SK-N-SH (cell line): ENCODE measurements at regions not wholly inside any gene's neighbourhood (a gene's known extent, or its start where the extent isn't known, plus 50 kb on each side); places are given as distances from the start of the nearest gene placed in this dataset.

ENCODE experiments used
- CTCF ChIA-PET: fragments of 300-600, 350-600 bp; formaldehyde crosslinking; extraction: SDS; loops from one replicate; lab custom pipeline; 2021; lab: Yijun Ruan, JAX
- POLR2A ChIA-PET: fragments of 350-600 bp; sonication (Branson Sonifier 250); formaldehyde crosslinking; extraction: SDS; loops from one replicate; lab custom pipeline; 2020; ENCODE audit warnings: antibody characterized with exemption, inconsistent platforms; lab: Yijun Ruan, JAX
- DNase-seq: peaks from one replicate; pipeline ENCODE4 v3.0.0; 2012
- H2AFZ ChIP-seq: fragments of 200-600 bp; sonication (generic); 2 replicates; pipeline ENCODE4 v1.8.1; 2016; ENCODE audit warnings: antibody characterized with exemption, mild to moderate bottlenecking, low read depth
- H3F3A ChIP-seq: fragments of 200-600 bp; sonication (generic); replicated peaks from 2 replicates; pipeline ENCODE3; 2016; ENCODE audit warnings: antibody characterized with exemption, mild to moderate bottlenecking; ENCODE audit not compliant: insufficient read depth
- H3K27ac ChIP-seq, 2 experiments: fragments of 200-500 bp in 1 of 2; fragments of 200-600 bp in 1 of 2; sonication (Bioruptor generic) in 1 of 2; sonication (generic), shearing (Covaris generic) in 1 of 2; 2 replicates each; pipeline versions ENCODE4 v1.5.1 to v1.6.1; 2014 to 2016; ENCODE audit warnings: low read depth in 2 of 2, inconsistent platforms in 1 of 2, low read length in 1 of 2, mild to moderate bottlenecking in 1 of 2, mixed read lengths in 1 of 2
- H3K27me3 ChIP-seq: fragments of 200-600 bp; sonication (generic), shearing (Covaris generic); 2 replicates; pipeline ENCODE4 v1.6.1; 2016; ENCODE audit warnings: mixed run types; ENCODE audit not compliant: insufficient read depth
- H3K36me3 ChIP-seq, 2 experiments: fragments of 200-500 bp in 1 of 2; fragments of 200-600 bp in 1 of 2; sonication (Bioruptor generic) in 1 of 2; sonication (generic) in 1 of 2; replicated peaks in 1 of 2; 2 replicates each; pipeline versions ENCODE3 to v1.5.1; 2014 to 2016; ENCODE audit warnings: low read length in 1 of 2, mild to moderate bottlenecking in 1 of 2; ENCODE audit not compliant: insufficient read depth in 2 of 2, control insufficient read depth in 1 of 2
- H3K4me1 ChIP-seq, 2 experiments: fragments of 200-500 bp in 1 of 2; fragments of 200-600 bp in 1 of 2; sonication (Bioruptor generic) in 1 of 2; sonication (generic), shearing (Covaris generic) in 1 of 2; 2 replicates each; pipeline versions ENCODE4 v1.5.1 to v1.6.1; 2014 to 2016; ENCODE audit warnings: low read depth in 1 of 2, low read length in 1 of 2, mixed run types in 1 of 2; ENCODE audit not compliant: insufficient read depth in 2 of 2, control insufficient read depth in 1 of 2
- H3K4me2 ChIP-seq: fragments of 200-600 bp; sonication (generic), shearing (Covaris generic); 2 replicates; pipeline ENCODE4 v1.6.1; 2017; ENCODE audit warnings: mixed run types
- H3K4me3 ChIP-seq, 2 experiments: fragments of 200-500 bp in 1 of 2; fragments of 200-600 bp in 1 of 2; sonication (Bioruptor generic) in 1 of 2; sonication (generic), shearing (Covaris generic) in 1 of 2; 2 replicates each; pipeline versions ENCODE4 v1.5.1 to v1.8.1; 2014 to 2016; ENCODE audit warnings: low read depth in 2 of 2, inconsistent platforms in 1 of 2, low read length in 1 of 2, mild to moderate bottlenecking in 1 of 2, mixed read lengths in 1 of 2, moderate library complexity in 1 of 2
- H3K79me2 ChIP-seq: fragments of 200-600 bp; sonication (generic); 2 replicates; pipeline ENCODE4 v1.8.1; 2017; ENCODE audit warnings: mild to moderate bottlenecking; ENCODE audit not compliant: insufficient read depth
- H3K9ac ChIP-seq: fragments of 200-600 bp; sonication (generic); 2 replicates; pipeline ENCODE4 v1.6.1; 2017; ENCODE audit warnings: mixed run types
- H3K9me2 ChIP-seq: fragments of 200-600 bp; sonication (generic); 2 replicates; pipeline ENCODE4 v1.6.1; 2017; ENCODE audit warnings: mixed run types
- H3K9me3 ChIP-seq: fragments of 200-600 bp; sonication (generic); 2 replicates; pipeline ENCODE4 v1.6.1; 2017; ENCODE audit warnings: mixed run types, mild to moderate bottlenecking, moderate library complexity
- H4K20me1 ChIP-seq: fragments of 200-600 bp; sonication (generic); 2 replicates; pipeline ENCODE4 v1.6.1; 2017; ENCODE audit warnings: mild to moderate bottlenecking, mixed run types; ENCODE audit not compliant: insufficient read depth
- CHD2 ChIP-seq: fragments of 150-350 bp; IDR thresholded peaks from 2 replicates; pipeline ENCODE4 v1.6.1; 2018; ENCODE audit warnings: low read length; ENCODE audit not compliant: partially characterized antibody
- GABPA ChIP-seq: IDR thresholded peaks from 2 replicates; pipeline ENCODE4 v1.4.0; 2012; ENCODE audit warnings: low read depth, mild to moderate bottlenecking
- GATA2 ChIP-seq: sonication (generic); formaldehyde crosslinking; IDR thresholded peaks from 2 replicates; pipeline ENCODE4 v1.5.0; 2020; ENCODE audit warnings: mild to moderate bottlenecking, missing genetic modification reagents
- JUND ChIP-seq: IDR thresholded peaks from 2 replicates; pipeline ENCODE4 v1.4.0; 2012
- RCOR1 ChIP-seq: fragments of 150-350 bp; IDR thresholded peaks from 2 replicates; pipeline ENCODE4 v1.6.1; 2017; ENCODE audit warnings: antibody characterized with exemption, low read length
- RFX5 ChIP-seq: IDR thresholded peaks from 2 replicates; pipeline ENCODE4 v1.6.1; 2012; ENCODE audit warnings: mild to moderate bottlenecking, improper control_type of control experiment, low read length
- SIN3A ChIP-seq: IDR thresholded peaks from 2 replicates; pipeline ENCODE4 v1.6.1; 2012; ENCODE audit warnings: low read depth, mild to moderate bottlenecking, low read length, moderate library complexity, borderline replicate concordance
- TAF1 ChIP-seq: IDR thresholded peaks from 2 replicates; pipeline ENCODE4 v1.6.1; 2012; ENCODE audit warnings: low read depth, mild to moderate bottlenecking, low read length, moderate library complexity, borderline replicate concordance
- TCF12 ChIP-seq: IDR thresholded peaks from 2 replicates; pipeline ENCODE4 v1.4.0; 2012
- TEAD4 ChIP-seq: IDR thresholded peaks from 2 replicates; pipeline ENCODE4 v1.4.0; 2012; ENCODE audit warnings: mild to moderate bottlenecking, borderline replicate concordance; ENCODE audit not compliant: insufficient read depth
- YY1 ChIP-seq: IDR thresholded peaks from 2 replicates; pipeline ENCODE4 v1.4.0; 2012; ENCODE audit warnings: low read depth, mild to moderate bottlenecking
- WGBS: methylation state at CpG from one replicate; pipeline ENCODE4 v1.1.6; 2017; ENCODE audit warnings: low lambda C conversion rate; 5-methylcytosine and 5-hydroxymethylcytosine counted together
- TF ChIP-seq, protein P1 (sequence below): IDR thresholded peaks from 2 replicates; pipeline ENCODE4 v1.4.0; 2012; ENCODE audit warnings: low read depth, borderline replicate concordance
- TF ChIP-seq, protein P2 (sequence below): IDR thresholded peaks from 2 replicates; pipeline ENCODE4 v1.4.0; 2012; ENCODE audit warnings: low read depth, borderline replicate concordance
- TF ChIP-seq, protein P3 (sequence below): IDR thresholded peaks from 2 replicates; pipeline ENCODE4 v1.4.0; 2012; ENCODE audit warnings: low read depth

DNA sequence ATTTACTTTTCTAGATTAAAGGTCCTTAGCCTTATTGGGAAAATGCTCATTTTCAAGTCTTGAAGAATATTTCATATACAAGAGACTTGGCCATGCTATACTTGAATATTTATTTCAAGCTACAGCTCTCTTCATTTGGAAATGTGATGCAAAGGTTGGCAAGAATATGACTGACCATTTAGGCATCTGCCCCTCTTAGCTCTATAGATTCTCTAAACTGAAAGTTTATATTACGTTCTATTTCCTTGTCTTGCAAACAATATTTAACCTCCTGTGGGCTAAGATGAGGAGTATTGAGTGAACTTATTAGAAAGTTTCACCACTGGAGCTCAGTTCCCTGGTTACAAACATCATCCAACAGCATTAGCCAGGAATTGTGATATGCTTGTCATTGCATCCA is 593.1 kb downstream of the MAT2B start:
- Histone ChIP-seq H3K27ac (no peak overlapping the region), H3F3A (no peaks in the 10 kb centered on the region), H3K4me3 (no peak overlapping the region), H2AFZ (no peak overlapping the region), H3K4me2 (no peak overlapping the region), H3K9ac (no peak overlapping the region), H3K9me2 (no peaks in the 10 kb centered on the region), H3K79me2 (no peaks in the 10 kb centered on the region), H3K36me3 (no peaks in the 10 kb centered on the region), H3K4me1 (no peaks in the 10 kb centered on the region)
- POLR2A ChIA-PET, result no interaction called here
- CTCF ChIA-PET, result no interaction called here
- no peak for DNase-seq
- TF ChIP-seq, protein P1, sequence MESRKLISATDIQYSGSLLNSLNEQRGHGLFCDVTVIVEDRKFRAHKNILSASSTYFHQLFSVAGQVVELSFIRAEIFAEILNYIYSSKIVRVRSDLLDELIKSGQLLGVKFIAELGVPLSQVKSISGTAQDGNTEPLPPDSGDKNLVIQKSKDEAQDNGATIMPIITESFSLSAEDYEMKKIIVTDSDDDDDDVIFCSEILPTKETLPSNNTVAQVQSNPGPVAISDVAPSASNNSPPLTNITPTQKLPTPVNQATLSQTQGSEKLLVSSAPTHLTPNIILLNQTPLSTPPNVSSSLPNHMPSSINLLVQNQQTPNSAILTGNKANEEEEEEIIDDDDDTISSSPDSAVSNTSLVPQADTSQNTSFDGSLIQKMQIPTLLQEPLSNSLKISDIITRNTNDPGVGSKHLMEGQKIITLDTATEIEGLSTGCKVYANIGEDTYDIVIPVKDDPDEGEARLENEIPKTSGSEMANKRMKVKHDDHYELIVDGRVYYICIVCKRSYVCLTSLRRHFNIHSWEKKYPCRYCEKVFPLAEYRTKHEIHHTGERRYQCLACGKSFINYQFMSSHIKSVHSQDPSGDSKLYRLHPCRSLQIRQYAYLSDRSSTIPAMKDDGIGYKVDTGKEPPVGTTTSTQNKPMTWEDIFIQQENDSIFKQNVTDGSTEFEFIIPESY, result no peak
- no peak for TF ChIP-seq TCF12
- TF ChIP-seq TAF1, result no peak
- TF ChIP-seq GABPA, result no peak
- no peak for TF ChIP-seq CHD2
- TF ChIP-seq JUND, result no peak
- TF ChIP-seq, all 33 proteins: peak for 0
- 73% methylated on average over 1 of the region's 1 CpG for WGBS
- Histone ChIP-seq H4K20me1 (no peaks in the 10 kb centered on the region), H3K27me3 (no peaks in the 10 kb centered on the region), H3K9me3 (no peaks in the 10 kb centered on the region)

DNA sequence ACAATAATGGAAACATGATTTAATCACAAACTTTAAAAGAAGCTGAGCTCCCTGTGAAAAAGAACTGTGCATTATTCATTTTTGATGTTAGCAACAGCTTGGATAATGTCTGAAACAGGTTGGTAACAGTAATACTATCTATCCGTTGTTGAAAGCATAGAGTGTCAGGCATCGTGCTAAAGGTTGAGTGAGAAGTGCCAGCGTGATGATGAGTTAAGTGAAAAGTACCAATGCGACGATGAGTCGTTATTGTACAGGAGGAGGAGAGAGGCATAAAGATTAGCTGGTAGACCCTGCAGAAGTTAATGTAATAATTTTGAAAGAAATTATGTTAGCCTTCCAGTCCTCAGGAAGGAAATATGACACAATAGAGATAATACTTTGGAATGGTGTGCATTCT is 593.6 kb downstream of the MAT2B start:
- Histone ChIP-seq H3F3A (no peaks in the 10 kb centered on the region), H3K4me3 (no peak overlapping the region), H4K20me1 (no peaks in the 10 kb centered on the region), H3K27ac (no peak overlapping the region), H3K9ac (no peak overlapping the region), H3K9me2 (no peaks in the 10 kb centered on the region), H3K4me2 (no peak overlapping the region), H3K4me1 (no peaks in the 10 kb centered on the region), H3K79me2 (no peaks in the 10 kb centered on the region), H3K27me3 (no peaks in the 10 kb centered on the region), H3K9me3 (no peaks in the 10 kb centered on the region), H2AFZ (no peak overlapping the region), H3K36me3 (no peaks in the 10 kb centered on the region)
- WGBS, result 65% methylated on average over 6 of the region's 6 CpGs
- ChIA-PET POLR2A (no interaction called here), CTCF (no interaction called here)
- TF ChIP-seq YY1 (no peak), GATA2 (CRISPR knock-in tag) (no peak), RFX5 (no peak), RCOR1 (no peak), TEAD4 (no peak), SIN3A (no peak)
- TF ChIP-seq, protein P2, sequence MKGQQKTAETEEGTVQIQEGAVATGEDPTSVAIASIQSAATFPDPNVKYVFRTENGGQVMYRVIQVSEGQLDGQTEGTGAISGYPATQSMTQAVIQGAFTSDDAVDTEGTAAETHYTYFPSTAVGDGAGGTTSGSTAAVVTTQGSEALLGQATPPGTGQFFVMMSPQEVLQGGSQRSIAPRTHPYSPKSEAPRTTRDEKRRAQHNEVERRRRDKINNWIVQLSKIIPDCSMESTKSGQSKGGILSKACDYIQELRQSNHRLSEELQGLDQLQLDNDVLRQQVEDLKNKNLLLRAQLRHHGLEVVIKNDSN, result no peak
- TF ChIP-seq, protein P3, sequence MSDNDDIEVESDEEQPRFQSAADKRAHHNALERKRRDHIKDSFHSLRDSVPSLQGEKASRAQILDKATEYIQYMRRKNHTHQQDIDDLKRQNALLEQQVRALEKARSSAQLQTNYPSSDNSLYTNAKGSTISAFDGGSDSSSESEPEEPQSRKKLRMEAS, result no peak
- no peak for DNase-seq
